Fibroblast of peridontal ligament (primary cell): ENCODE measurements at regions not wholly inside any gene's neighbourhood (a gene's known extent, or its start where the extent isn't known, plus 50 kb on each side); places are given as distances from the start of the nearest gene placed in this dataset.

Experiments used
- DNase-seq: peaks from one replicate; pipeline ENCODE4 v3.0.0-alpha.2; 2010; ENCODE audit errors: extremely low read depth

GRCh38 chr4:122555216-122555615, 65.7 kb downstream of the IL21 start:
- no peak for DNase-seq

- DNase-seq = no peak
Measured at GRCh38 chr4:122553432-122553831, 67.4 kb downstream of the IL21 start.

GRCh38 chr4:122552898-122553297, 68.0 kb downstream of the IL21 start:
- no peak for DNase-seq

GRCh38 chr4:122548886-122549630, 71.8 kb downstream of the IL21 start:
- no peak for DNase-seq

GRCh38 chr4:122548452-122548851, 72.4 kb downstream of the IL21 start:
- no peak for DNase-seq

GRCh38 chr4:122542411-122543236, 78.2 kb downstream of the IL21 start:
- peak; percentile 48 for DNase-seq

GRCh38 chr4:122541996-122542395, 78.9 kb downstream of the IL21 start:
- no peak for DNase-seq

- DNase-seq = no peak
Measured at GRCh38 chr4:122540838-122541237, 80.0 kb downstream of the IL21 start.

- no peak for DNase-seq
Measured at GRCh38 chr4:122539861-122540465, 80.9 kb downstream of the IL21 start.

GRCh38 chr4:122537388-122538135, 81.0 kb upstream of the IL2 start:
- DNase-seq = no peak

GRCh38 chr4:122536001-122536400, 79.5 kb upstream of the IL2 start:
- no peak for DNase-seq

GRCh38 chr4:122534776-122535175, 78.3 kb upstream of the IL2 start:
- no peak for DNase-seq

GRCh38 chr4:122533841-122534240, 77.3 kb upstream of the IL2 start:
- DNase-seq = no peak

- DNase-seq = no peak
Measured at GRCh38 chr4:122532766-122533165, 76.2 kb upstream of the IL2 start.

- no peak for DNase-seq
Measured at GRCh38 chr4:122531514-122531913, 75.0 kb upstream of the IL2 start.

- DNase-seq = no peak
Measured at GRCh38 chr4:122531038-122531437, 74.5 kb upstream of the IL2 start.

- DNase-seq = no peak
Measured at GRCh38 chr4:122528879-122529278, 72.4 kb upstream of the IL2 start.

GRCh38 chr4:122525865-122526264, 69.3 kb upstream of the IL2 start:
- DNase-seq = no peak

GRCh38 chr4:122524176-122524575, 67.7 kb upstream of the IL2 start:
- DNase-seq = no peak

GRCh38 chr4:122522944-122523343, 66.4 kb upstream of the IL2 start:
- DNase-seq = no peak

- DNase-seq = no peak
Measured at GRCh38 chr4:122517345-122517744, 60.8 kb upstream of the IL2 start.

- no peak for DNase-seq
Measured at GRCh38 chr4:122516376-122516775, 59.9 kb upstream of the IL2 start.
